Brain microvascular endothelial cell (primary cell): ENCODE measurements at regions not wholly inside any gene's neighbourhood (a gene's known extent, or its start where the extent isn't known, plus 50 kb on each side); places are given as distances from the start of the nearest gene placed in this dataset.

Experiments used
- DNase-seq: peaks from one replicate; pipeline ENCODE4 v3.0.0-alpha.2; 2020
- H3K27ac ChIP-seq: fragments of 250-450 bp; sonication (Bioruptor Pico); 2 replicates; pipeline ENCODE4 v1.5.1; 2020; ENCODE audit warnings: mild to moderate bottlenecking, moderate library complexity
- H3K27me3 ChIP-seq: fragments of 250-450 bp; sonication (Bioruptor Pico); replicated peaks from 2 replicates; pipeline ENCODE4 v1.5.1; 2020; ENCODE audit warnings: mild to moderate bottlenecking
- H3K36me3 ChIP-seq: fragments of 250-450 bp; sonication (Bioruptor Pico); replicated peaks from 2 replicates; pipeline ENCODE4 v1.5.1; 2020; ENCODE audit warnings: mild to moderate bottlenecking
- H3K4me3 ChIP-seq: 2 replicates; pipeline ENCODE4 v1.5.1; 2011; ENCODE audit warnings: low read depth, mild to moderate bottlenecking, control low read depth, low read length, moderate library complexity
- in situ Hi-C: cut with HindIII; loops from 2 replicates; pipeline ENCODE4 v1.10.0; 2017; ENCODE audit warnings: low sequenced_read_pairs, low pct_ligation_motif_present
- TF ChIP-seq, protein P1 (sequence below): IDR thresholded peaks from 2 replicates; pipeline ENCODE4 v1.5.1; 2011; ENCODE audit warnings: low read depth, mild to moderate bottlenecking, moderate library complexity, low read length, control low read depth, inconsistent platforms; ENCODE audit errors: missing control alignments

DNA sequence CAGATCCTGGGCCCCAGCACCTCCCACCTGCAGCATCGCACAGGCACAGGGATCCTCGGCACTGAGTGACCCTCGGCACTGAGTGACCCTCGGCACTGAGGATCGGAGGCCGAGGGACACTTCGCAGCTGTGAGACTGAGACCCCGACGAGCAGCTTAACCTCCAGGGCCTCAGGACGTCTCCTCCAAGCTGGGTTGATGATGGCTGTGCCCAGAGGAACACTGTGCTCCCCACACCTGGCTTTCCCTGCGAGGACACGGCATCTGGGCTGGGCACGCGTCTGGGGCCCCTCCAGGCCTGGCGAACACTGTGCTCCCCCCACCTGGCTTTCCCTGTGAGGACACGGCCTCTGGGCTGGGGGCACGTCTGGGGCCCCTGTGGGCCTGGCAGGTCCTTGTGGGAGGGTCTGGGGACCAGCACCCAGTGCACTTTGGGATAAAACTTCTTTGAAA, 158.3 kb upstream of the PPP2R2D start:
- in situ Hi-C loops, result no loop called here
- Histone ChIP-seq H3K36me3 (no peaks in the 10 kb centered on the region), H3K4me3 (no peak overlapping the region), H3K27me3 (no peaks in the 10 kb centered on the region), H3K27ac (no peak overlapping the region)
- no peak for DNase-seq
- TF ChIP-seq, protein P1, sequence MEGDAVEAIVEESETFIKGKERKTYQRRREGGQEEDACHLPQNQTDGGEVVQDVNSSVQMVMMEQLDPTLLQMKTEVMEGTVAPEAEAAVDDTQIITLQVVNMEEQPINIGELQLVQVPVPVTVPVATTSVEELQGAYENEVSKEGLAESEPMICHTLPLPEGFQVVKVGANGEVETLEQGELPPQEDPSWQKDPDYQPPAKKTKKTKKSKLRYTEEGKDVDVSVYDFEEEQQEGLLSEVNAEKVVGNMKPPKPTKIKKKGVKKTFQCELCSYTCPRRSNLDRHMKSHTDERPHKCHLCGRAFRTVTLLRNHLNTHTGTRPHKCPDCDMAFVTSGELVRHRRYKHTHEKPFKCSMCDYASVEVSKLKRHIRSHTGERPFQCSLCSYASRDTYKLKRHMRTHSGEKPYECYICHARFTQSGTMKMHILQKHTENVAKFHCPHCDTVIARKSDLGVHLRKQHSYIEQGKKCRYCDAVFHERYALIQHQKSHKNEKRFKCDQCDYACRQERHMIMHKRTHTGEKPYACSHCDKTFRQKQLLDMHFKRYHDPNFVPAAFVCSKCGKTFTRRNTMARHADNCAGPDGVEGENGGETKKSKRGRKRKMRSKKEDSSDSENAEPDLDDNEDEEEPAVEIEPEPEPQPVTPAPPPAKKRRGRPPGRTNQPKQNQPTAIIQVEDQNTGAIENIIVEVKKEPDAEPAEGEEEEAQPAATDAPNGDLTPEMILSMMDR, result no peak

DNA sequence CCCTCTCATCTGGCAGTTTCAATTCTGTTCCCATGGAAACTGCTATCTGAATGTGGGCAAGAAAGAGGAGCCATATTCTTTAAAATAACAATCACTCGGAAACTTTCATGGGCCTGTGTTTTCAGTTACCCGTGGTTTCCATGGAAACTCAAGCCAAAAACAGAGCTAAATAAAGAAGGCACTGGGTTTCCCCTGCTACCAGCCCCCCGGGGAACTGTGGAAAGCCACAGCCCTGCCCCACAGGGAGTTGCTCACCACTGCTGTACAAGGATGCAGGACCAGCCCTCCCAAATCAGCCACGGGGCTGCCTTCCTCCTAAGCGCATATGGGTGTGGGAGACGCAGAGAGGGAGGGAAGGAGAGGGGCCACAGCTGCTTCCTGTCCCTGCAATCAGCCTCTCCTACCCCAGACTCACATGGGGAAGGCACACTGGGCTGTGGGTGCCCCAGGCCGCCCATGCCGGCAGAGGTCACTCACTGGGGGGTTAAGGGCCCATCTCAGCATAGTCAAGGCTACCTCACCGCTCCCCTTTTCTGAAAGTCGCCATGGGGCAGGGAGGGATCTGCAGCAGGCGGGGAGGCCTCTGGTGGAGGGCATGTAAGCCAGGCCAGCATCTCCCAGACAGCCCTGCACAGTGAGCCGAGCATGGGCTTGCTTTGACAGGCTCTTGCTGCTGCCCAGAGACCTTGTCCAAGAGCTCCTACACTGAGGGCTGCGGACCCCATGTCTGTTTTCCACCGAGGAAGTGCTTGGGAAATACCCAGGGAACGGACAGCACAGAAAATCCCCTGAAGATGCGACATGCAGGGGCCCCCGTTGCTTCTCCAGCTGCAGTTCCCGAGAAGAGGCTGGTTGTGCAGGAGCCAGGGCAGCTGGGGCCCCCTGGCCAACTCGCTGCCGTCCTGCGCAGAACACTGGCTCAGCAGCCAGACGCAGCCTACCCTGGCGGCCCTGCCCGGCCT, 157.3 kb upstream of the PPP2R2D start:
- DNase-seq, result no peak
- Histone ChIP-seq H3K27ac (no peak overlapping the region), H3K27me3 (no peaks in the 10 kb centered on the region), H3K4me3 (no peak overlapping the region), H3K36me3 (no peaks in the 10 kb centered on the region)
- in situ Hi-C loops, result no loop called here
- TF ChIP-seq, protein P1, result no peak

DNA sequence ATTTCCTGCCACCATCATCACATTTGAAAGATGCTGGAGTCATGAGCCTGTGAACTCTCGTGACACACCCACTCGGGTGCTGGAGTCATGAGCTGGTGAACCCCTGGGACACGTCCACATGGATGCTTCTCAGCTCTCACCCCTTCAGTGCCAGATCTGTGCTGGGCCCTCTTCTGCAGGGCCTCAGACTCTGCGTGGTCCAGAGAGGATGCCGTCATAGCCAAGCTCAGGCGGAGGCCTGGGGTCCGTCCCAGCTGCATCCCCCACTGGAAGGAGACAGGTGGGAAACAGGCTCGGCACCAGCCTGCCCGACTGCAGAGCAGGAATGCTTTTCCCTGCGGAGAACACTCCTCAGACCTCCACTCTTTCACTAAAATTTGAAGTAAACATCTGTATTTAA, 156.5 kb upstream of the PPP2R2D start:
- H3K27ac ChIP-seq, result no peak overlapping the region
- TF ChIP-seq, protein P1, result no peak
- no peak for DNase-seq
- in situ Hi-C loops, result no loop called here
- H3K27me3 ChIP-seq, result no peaks in the 10 kb centered on the region
- H3K36me3 ChIP-seq, result no peaks in the 10 kb centered on the region
- no peak overlapping the region for H3K4me3 ChIP-seq

DNA sequence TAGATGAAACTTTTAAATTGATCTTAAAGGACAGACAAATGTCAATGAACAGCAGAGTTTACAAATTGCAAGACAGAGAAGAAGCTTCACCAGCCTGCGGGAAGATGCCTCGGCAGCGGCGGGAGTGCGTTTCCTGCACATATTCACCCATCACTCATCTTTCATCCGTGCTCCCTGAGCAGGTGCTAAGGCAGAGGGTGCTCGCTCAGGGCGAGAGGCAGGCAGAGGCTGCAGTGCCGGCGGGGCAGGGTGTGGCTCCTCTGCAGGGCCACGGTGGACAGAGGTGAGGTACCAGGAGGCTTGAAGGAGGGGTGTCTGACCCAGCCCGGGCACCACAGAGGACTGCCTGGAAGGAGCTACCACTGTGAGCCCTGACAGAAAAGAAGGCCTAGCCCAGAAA, 155.2 kb upstream of the PPP2R2D start:
- no peak overlapping the region for H3K27ac ChIP-seq
- DNase-seq, result no peak
- in situ Hi-C loops, result no loop called here
- TF ChIP-seq, protein P1, result no peak
- H3K36me3 ChIP-seq, result no peaks in the 10 kb centered on the region
- H3K27me3 ChIP-seq, result no peaks in the 10 kb centered on the region
- H3K4me3 ChIP-seq, result no peak overlapping the region

DNA sequence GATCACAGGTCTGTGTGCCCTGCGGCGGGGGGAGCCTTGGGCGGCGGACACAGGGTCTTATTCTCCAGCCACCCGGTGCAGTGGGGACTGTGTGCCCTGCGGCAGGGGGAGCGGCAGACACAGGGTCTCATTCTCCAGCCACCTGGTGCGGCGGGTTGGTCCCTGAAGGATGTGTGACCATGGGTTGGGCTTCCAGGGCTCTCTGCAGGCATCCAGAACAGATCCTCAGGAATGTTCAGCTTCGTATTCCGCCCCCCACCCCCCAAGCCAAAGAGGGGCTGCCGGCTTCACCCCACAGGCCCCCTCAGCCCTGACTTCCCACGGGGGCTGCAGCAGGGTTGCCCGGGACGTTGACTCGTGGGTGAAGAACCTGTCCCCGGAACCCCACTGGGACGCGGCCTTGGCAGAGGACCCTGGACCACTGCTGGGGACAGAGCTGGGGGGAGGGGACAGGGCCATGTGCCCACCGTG, 154.5 kb upstream of the PPP2R2D start:
- Histone ChIP-seq H3K4me3 (no peak overlapping the region), H3K27ac (no peak overlapping the region), H3K27me3 (no peaks in the 10 kb centered on the region), H3K36me3 (no peaks in the 10 kb centered on the region)
- no peak for DNase-seq
- TF ChIP-seq, protein P1, result no peak
- in situ Hi-C loops, result no loop called here
